Neuronal stem cell (in vitro differentiated cells): ENCODE measurements at regions not wholly inside any gene's neighbourhood (a gene's known extent, or its start where the extent isn't known, plus 50 kb on each side); places are given as distances from the start of the nearest gene placed in this dataset.

Source experiments
- DNase-seq: peaks from one replicate; pipeline ENCODE4 v3.0.0-alpha.2; 2013; ENCODE audit warnings: low spot score
- H2AFZ ChIP-seq: one replicate; pipeline ENCODE4 v1.6.1; 2013; ENCODE audit warnings: mild to moderate bottlenecking, low read length, inconsistent platforms
- H2AK5ac ChIP-seq: 2 replicates; pipeline ENCODE4 v1.6.1; 2013; ENCODE audit warnings: low read depth, mild to moderate bottlenecking, inconsistent platforms, low read length, moderate library complexity, mixed read lengths
- H2BK120ac ChIP-seq: 2 replicates; pipeline ENCODE4 v1.6.1; 2013; ENCODE audit warnings: low read depth, mild to moderate bottlenecking, inconsistent platforms, low read length, moderate library complexity, mixed read lengths
- H2BK12ac ChIP-seq: one replicate; pipeline ENCODE4 v1.6.1; 2013; ENCODE audit warnings: low read length, inconsistent platforms
- H2BK15ac ChIP-seq: 2 replicates; pipeline ENCODE4 v1.6.1; 2013; ENCODE audit warnings: mild to moderate bottlenecking, low read length, inconsistent platforms, mixed read lengths
- H2BK5ac ChIP-seq: one replicate; pipeline ENCODE4 v1.6.1; 2013; ENCODE audit warnings: inconsistent platforms, mild to moderate bottlenecking, low read length, moderate library complexity
- H3K14ac ChIP-seq: one replicate; pipeline ENCODE4 v1.6.1; 2013; ENCODE audit warnings: low read length, inconsistent platforms
- H3K18ac ChIP-seq: 2 replicates; pipeline ENCODE4 v1.6.1; 2013; ENCODE audit warnings: low read length, inconsistent platforms
- H3K23ac ChIP-seq: 2 replicates; pipeline ENCODE4 v1.6.1; 2013; ENCODE audit warnings: low read depth, mild to moderate bottlenecking, mixed read lengths, low read length, inconsistent platforms; ENCODE audit not compliant: poor library complexity
- H3K27ac ChIP-seq: replicated peaks from 3 replicates; pipeline ENCODE4 v1.5.1; 2013; ENCODE audit warnings: low read length, inconsistent platforms
- H3K27me3 ChIP-seq, 3 experiments: 2 replicates each; pipeline ENCODE4 v1.6.1; 2013; ENCODE audit warnings: low read length in 3 of 3, mild to moderate bottlenecking in 2 of 3, inconsistent platforms in 1 of 3, low read depth in 1 of 3, mixed read lengths in 1 of 3, moderate library complexity in 1 of 3; ENCODE audit not compliant: control insufficient read depth in 3 of 3, insufficient read depth in 3 of 3
- H3K36me3 ChIP-seq, 2 donors: replicated peaks in 1 of 2; 2 replicates each; pipeline ENCODE4 v1.6.1; 2013; ENCODE audit warnings: low read length in 2 of 2; ENCODE audit not compliant: control insufficient read depth in 2 of 2, insufficient read depth in 2 of 2
- H3K4ac ChIP-seq: 2 replicates; pipeline ENCODE4 v1.6.1; 2013; ENCODE audit warnings: inconsistent platforms, mild to moderate bottlenecking, low read length, moderate library complexity
- H3K4me1 ChIP-seq, 2 donors: 1 replicate in 1 of 2; 2 replicates in 1 of 2; pipeline ENCODE4 v1.6.1; 2013; ENCODE audit warnings: low read length in 2 of 2, low read depth in 1 of 2; ENCODE audit not compliant: control insufficient read depth in 2 of 2, insufficient read depth in 1 of 2
- H3K4me2 ChIP-seq: one replicate; pipeline ENCODE4 v1.6.1; 2013; ENCODE audit warnings: mild to moderate bottlenecking, low read length, inconsistent platforms; ENCODE audit not compliant: insufficient read depth, poor library complexity, severe bottlenecking
- H3K4me3 ChIP-seq, 2 donors: 2 replicates each; pipeline ENCODE4 v1.5.1; 2013; ENCODE audit warnings: low read length in 2 of 2, mild to moderate bottlenecking in 2 of 2, inconsistent platforms in 1 of 2, moderate library complexity in 1 of 2
- H3K79me1 ChIP-seq: one replicate; pipeline ENCODE4 v1.6.1; 2013; ENCODE audit warnings: low read depth, mild to moderate bottlenecking, inconsistent platforms, low read length, moderate library complexity
- H3K9ac ChIP-seq: one replicate; pipeline ENCODE4 v1.6.1; 2013; ENCODE audit warnings: mild to moderate bottlenecking, low read depth, low read length, inconsistent platforms; ENCODE audit not compliant: poor library complexity
- H3K9me3 ChIP-seq, 2 donors: replicated peaks in 1 of 2; 2 replicates each; pipeline versions ENCODE3 to v1.6.1; 2013; ENCODE audit warnings: low read length in 2 of 2, mild to moderate bottlenecking in 2 of 2, inconsistent platforms in 1 of 2, low read depth in 1 of 2, mixed read lengths in 1 of 2, moderate library complexity in 1 of 2; ENCODE audit not compliant: control insufficient read depth in 2 of 2, insufficient read depth in 1 of 2
- H4K8ac ChIP-seq: one replicate; pipeline ENCODE4 v1.6.1; 2013; ENCODE audit warnings: low read depth, mild to moderate bottlenecking, inconsistent platforms, low read length, moderate library complexity
- H4K91ac ChIP-seq: one replicate; pipeline ENCODE4 v1.6.1; 2013; ENCODE audit warnings: low read length, low read depth, mild to moderate bottlenecking, inconsistent platforms; ENCODE audit not compliant: poor library complexity
- WGBS, 2 donors: extraction: QIAGEN DNeasy Blood & Tissue Kit; methylation state at CpG; one replicate each; pipeline ENCODE4 v1.1.7; 2013; ENCODE audit warnings: missing lambda C conversion rate in 2 of 2, mixed read lengths in 1 of 2; ENCODE audit not compliant: insufficient read length in 2 of 2, insufficient replicate concordance in 1 of 2; ENCODE audit errors: extremely low coverage in 2 of 2; 5-methylcytosine and 5-hydroxymethylcytosine counted together

DNA sequence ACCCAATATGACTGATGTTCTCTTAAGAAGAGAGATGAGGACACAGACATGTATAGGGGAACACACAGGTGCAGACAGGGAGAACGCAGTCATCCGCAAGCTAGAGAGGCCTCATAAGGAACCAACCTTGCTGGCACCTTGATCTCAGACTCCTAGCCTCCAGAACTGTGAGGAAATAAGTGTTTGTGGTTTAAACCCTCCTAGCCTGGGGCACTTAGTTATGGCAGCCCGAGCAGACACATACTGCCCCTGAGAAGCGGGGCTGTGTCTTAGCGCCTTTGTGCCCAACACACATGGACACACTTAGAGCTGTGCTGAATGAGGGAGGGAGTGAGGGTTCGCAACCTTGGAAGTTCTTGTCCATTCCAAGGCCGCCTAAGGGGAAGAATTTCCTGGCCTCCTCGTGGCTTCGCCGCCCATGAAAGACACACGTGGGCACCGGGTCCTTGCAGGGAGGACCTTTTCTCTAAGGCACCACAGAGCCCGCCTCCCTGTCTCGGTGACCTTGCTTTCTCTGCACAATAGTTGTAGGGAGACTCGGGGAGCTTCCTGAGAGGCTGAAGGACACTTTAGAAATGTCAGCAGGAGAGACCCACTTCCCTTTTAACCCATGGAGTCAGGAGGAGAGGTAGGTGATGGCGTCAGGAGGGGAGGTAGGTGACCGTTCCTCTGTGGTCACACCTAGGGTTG, 224.5 kb upstream of the HDAC4 start:
- no peak overlapping the region for H2BK15ac ChIP-seq
- H3K4me2 ChIP-seq = no peak overlapping the region
- peak overlapping the region; percentile 48 for H4K8ac ChIP-seq
- H3K9me3 ChIP-seq = no peaks in the 10 kb centered on the region
- no peak for DNase-seq
- no peak overlapping the region for H3K18ac ChIP-seq
- no peaks in the 10 kb centered on the region for H3K79me1 ChIP-seq
- no peak overlapping the region for H2BK12ac ChIP-seq
- no peak overlapping the region for H3K27ac ChIP-seq
- H2BK5ac ChIP-seq = peak overlapping the region; percentile 47
- H3K23ac ChIP-seq = no peak overlapping the region
- H2AK5ac ChIP-seq = no peak overlapping the region
- no peaks in the 10 kb centered on the region for H3K4me1 ChIP-seq
- H3K14ac ChIP-seq = no peak overlapping the region
- no peak overlapping the region for H4K91ac ChIP-seq
- no peak overlapping the region for H2BK120ac ChIP-seq
- H3K36me3 ChIP-seq = no peaks in the 10 kb centered on the region
- H3K9ac ChIP-seq = no peak overlapping the region
- H3K27me3 ChIP-seq = peaks cover 0 to 5% (median 0%) of the 10 kb centered on the region in 3 experiments
- WGBS, 2 donors = no CpG with 5 or more reads among the region's 17 CpGs
- no peak overlapping the region for H2AFZ ChIP-seq
- H3K4me3 ChIP-seq = no peak overlapping the region
- H3K4ac ChIP-seq = no peak overlapping the region

DNA sequence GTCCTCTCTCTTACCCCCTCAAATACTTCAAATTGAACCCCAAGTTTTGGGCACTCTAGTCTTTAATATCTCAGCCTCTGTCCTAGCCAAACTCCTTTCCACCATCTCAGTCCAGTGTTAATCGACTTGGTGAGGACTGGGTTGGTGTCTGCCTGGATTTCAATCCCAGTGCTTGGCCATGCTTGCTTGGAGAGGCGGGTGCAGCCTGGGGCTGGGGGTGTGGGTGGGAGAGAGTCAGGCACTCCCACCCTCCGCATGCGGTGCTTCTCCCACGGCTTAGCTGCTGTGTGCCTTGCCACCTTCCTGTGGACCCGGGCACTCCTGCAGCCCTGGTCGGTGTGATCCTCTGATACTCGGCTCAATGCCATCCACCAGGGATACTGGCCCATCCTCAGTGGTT, 220.8 kb upstream of the HDAC4 start:
- Histone ChIP-seq H3K27me3 (peaks cover 0 to 5% (median 0%) of the 10 kb centered on the region in 3 experiments), H3K4me3 (no peak overlapping the region), H3K4me1 (no peaks in the 10 kb centered on the region), H3K14ac (peak overlapping the region; percentile 42), H3K4me2 (no peak overlapping the region), H4K8ac (no peak overlapping the region), H3K27ac (no peak overlapping the region), H2AFZ (no peak overlapping the region), H3K36me3 (no peaks in the 10 kb centered on the region), H2BK15ac (no peak overlapping the region), H4K91ac (no peak overlapping the region), H2BK12ac (peak overlapping the region; percentile 30), H3K9me3 (no peaks in the 10 kb centered on the region), H2BK120ac (no peak overlapping the region), H3K4ac (no peak overlapping the region), H2BK5ac (no peak overlapping the region), H3K23ac (no peak overlapping the region), H3K79me1 (no peaks in the 10 kb centered on the region), H2AK5ac (no peak overlapping the region), H3K18ac (no peak overlapping the region), H3K9ac (no peak overlapping the region)
- DNase-seq = no peak
- no CpG with 5 or more reads among the region's 8 CpGs for WGBS, 2 donors

DNA sequence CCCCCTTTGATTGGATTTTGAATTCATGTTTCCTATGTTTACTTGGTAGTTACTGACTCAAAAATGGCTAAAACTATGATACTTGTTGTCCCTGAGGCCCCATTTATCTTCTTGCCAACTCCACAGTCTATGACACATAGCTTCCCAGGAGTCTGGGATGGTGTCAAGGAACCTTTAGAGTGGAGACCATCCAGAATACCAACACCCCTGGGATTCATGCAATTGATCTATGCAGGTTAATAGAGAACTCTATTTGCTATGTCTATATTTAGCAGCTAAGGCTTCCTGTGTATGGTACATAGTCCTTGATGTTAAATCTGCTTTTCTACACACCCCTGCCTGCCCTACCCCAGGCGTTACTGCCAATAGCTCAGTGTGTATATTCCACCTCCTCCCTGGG, 218.5 kb upstream of the HDAC4 start:
- H3K23ac ChIP-seq = no peak overlapping the region
- no peaks in the 10 kb centered on the region for H3K4me1 ChIP-seq
- no peak overlapping the region for H2BK5ac ChIP-seq
- no peak overlapping the region for H3K4me2 ChIP-seq
- no peak overlapping the region for H4K91ac ChIP-seq
- no peaks in the 10 kb centered on the region for H3K36me3 ChIP-seq
- H2AFZ ChIP-seq = no peak overlapping the region
- WGBS, 2 donors = no CpG with 5 or more reads among the region's 1 CpG
- no peak overlapping the region for H3K27ac ChIP-seq
- H4K8ac ChIP-seq = no peak overlapping the region
- peaks cover 0 to 5% (median 0%) of the 10 kb centered on the region in 3 experiments for H3K27me3 ChIP-seq
- DNase-seq = no peak
- H3K79me1 ChIP-seq = no peaks in the 10 kb centered on the region
- no peak overlapping the region for H2BK12ac ChIP-seq
- H3K18ac ChIP-seq = no peak overlapping the region
- H3K4me3 ChIP-seq = no peak overlapping the region
- no peak overlapping the region for H3K4ac ChIP-seq
- H3K14ac ChIP-seq = no peak overlapping the region
- H2BK15ac ChIP-seq = no peak overlapping the region
- H3K9me3 ChIP-seq = no peaks in the 10 kb centered on the region
- H2BK120ac ChIP-seq = no peak overlapping the region
- no peak overlapping the region for H2AK5ac ChIP-seq
- H3K9ac ChIP-seq = no peak overlapping the region

DNA sequence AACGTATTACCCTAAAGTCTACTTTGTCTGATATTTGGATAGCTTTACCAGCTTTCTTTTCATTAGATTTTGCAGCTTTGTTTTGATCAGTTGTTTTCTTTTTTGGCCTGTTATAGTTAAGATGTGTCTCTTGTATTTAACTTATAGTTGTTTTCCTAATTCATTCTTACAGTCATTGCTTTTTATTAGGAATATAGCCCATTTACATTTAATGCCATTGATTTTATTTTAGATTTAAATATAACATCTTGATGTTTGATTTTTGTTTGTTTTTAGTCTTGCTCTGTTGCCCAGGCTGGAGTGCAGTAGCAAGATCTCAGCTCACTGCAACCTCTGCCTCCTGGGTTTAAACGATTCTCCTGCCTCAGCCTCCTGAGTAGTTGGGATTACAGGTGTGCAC, 215.9 kb upstream of the HDAC4 start:
- Histone ChIP-seq H4K91ac (no peak overlapping the region), H3K27ac (no peak overlapping the region), H3K27me3 (no peaks in the 10 kb centered on the region), H2BK5ac (no peak overlapping the region), H2BK15ac (no peak overlapping the region), H3K4ac (no peak overlapping the region), H3K36me3 (no peaks in the 10 kb centered on the region), H3K23ac (no peak overlapping the region), H3K9me3 (peaks cover 0 to 1% of the 10 kb centered on the region in 2 donors), H2BK120ac (no peak overlapping the region), H2AFZ (no peak overlapping the region), H2AK5ac (no peak overlapping the region), H3K9ac (no peak overlapping the region), H3K18ac (no peak overlapping the region), H3K14ac (no peak overlapping the region), H3K79me1 (no peaks in the 10 kb centered on the region), H4K8ac (no peak overlapping the region), H2BK12ac (no peak overlapping the region), H3K4me3 (no peak overlapping the region), H3K4me1 (no peaks in the 10 kb centered on the region), H3K4me2 (no peak overlapping the region)
- WGBS, 2 donors = no CpG with 5 or more reads among the region's 2 CpGs
- no peak for DNase-seq
